Islet precursor cell (in vitro differentiated cells): ENCODE measurements at regions not wholly inside any gene's neighbourhood (a gene's known extent, or its start where the extent isn't known, plus 50 kb on each side); places are given as distances from the start of the nearest gene placed in this dataset.
"Not testable (repeated sequence)": the region's sequence is repeated elsewhere in the genome, so short reads cannot be mapped to it uniquely, and the experiment has no call there.

Experiments
- DNase-seq: peaks from one replicate; pipeline ENCODE4 v3.0.0-alpha.2; 2018

GRCh38 chr7:28330384-28331070, 81.8 kb upstream of the CREB5 start:
- no peak for DNase-seq

GRCh38 chr7:28332046-28332445, 80.3 kb upstream of the CREB5 start:
- DNase-seq: no peak

- not testable (repeated sequence) for DNase-seq
Measured at GRCh38 chr7:28333548-28333947, 78.8 kb upstream of the CREB5 start.

- no peak for DNase-seq
Measured at GRCh38 chr7:28336806-28337205, 75.5 kb upstream of the CREB5 start.

- no peak for DNase-seq
Measured at GRCh38 chr7:28338041-28338440, 74.3 kb upstream of the CREB5 start.

- no peak for DNase-seq
Measured at GRCh38 chr7:28343462-28343861, 68.9 kb upstream of the CREB5 start.

- no peak for DNase-seq
Measured at GRCh38 chr7:28346256-28346655, 66.1 kb upstream of the CREB5 start.

GRCh38 chr7:28346676-28347363, 65.5 kb upstream of the CREB5 start:
- no peak for DNase-seq

- no peak for DNase-seq
Measured at GRCh38 chr7:28347475-28348318, 64.6 kb upstream of the CREB5 start.

GRCh38 chr7:28348636-28349035, 63.7 kb upstream of the CREB5 start:
- no peak for DNase-seq

GRCh38 chr7:28349637-28350036, 62.7 kb upstream of the CREB5 start:
- DNase-seq: no peak

GRCh38 chr7:28350662-28351061, 61.7 kb upstream of the CREB5 start:
- DNase-seq: no peak

GRCh38 chr7:28351450-28351849, 60.9 kb upstream of the CREB5 start:
- no peak for DNase-seq

GRCh38 chr7:28354601-28355402, 57.5 kb upstream of the CREB5 start:
- no peak for DNase-seq

- peak; percentile 60 for DNase-seq
Measured at GRCh38 chr7:28355635-28356319, 56.5 kb upstream of the CREB5 start.

- no peak for DNase-seq
Measured at GRCh38 chr7:28356619-28357018, 55.7 kb upstream of the CREB5 start.

GRCh38 chr7:28358423-28358868, 53.9 kb upstream of the CREB5 start:
- peak; percentile 91 for DNase-seq

- no peak for DNase-seq
Measured at GRCh38 chr7:28360739-28361138, 51.6 kb upstream of the CREB5 start.

- no peak for DNase-seq
Measured at GRCh38 chr7:28361551-28361950, 50.8 kb upstream of the CREB5 start.

GRCh38 chr7:28362182-28362581, 50.1 kb upstream of the CREB5 start:
- DNase-seq: no peak
